ENCODE measurements at regions not wholly inside any gene's neighbourhood (a gene's known extent, or its start where the extent isn't known, plus 50 kb on each side); places are given as distances from the start of the nearest gene placed in this dataset.

DNA sequence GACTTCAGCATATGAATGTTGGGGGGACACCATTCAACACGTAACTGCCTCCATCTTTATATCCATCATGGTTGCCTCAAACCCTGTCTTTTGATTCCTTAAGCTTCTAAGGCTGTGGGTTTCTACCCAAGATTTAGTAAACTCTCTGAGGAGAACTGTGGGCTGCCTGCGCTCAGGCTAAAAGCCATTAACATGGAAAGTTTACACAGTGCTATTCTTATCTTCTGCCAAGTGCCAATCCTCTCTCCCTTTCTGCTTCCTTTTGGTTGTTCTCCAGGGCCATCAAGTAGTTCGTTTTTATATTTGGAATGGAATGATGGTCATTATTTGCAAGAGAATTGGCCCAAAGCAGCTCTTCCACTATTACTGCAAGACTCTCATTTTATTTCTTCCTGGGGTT is 97.3 kb upstream of the KLF14 start:
- Mint-ChIP-seq H3K27ac (no peak overlapping the region), H3K9me3 (peaks cover 12% of the 10 kb centered on the region), H3K36me3 (peaks cover 8% of the 10 kb centered on the region), H3K27me3 (peaks cover 8% of the 10 kb centered on the region), H3K4me1 (no peaks in the 10 kb centered on the region), H3K4me3 (no peak overlapping the region)
- DNase-seq (ENCODE audit: low spot score in 2 of 2) (no peak), ATAC-seq (ENCODE audit: low read depth) (no peak)

- no peaks in the 10 kb centered on the region for H3K4me1 Mint-ChIP-seq
- peaks cover 4% of the 10 kb centered on the region for H3K36me3 Mint-ChIP-seq
- peaks cover 7% of the 10 kb centered on the region for H3K27me3 Mint-ChIP-seq
- H3K4me3 Mint-ChIP-seq, result no peak overlapping the region
- peak in 1 of 2 donors; percentile 13 for DNase-seq (ENCODE audit: low spot score in 2 of 2)
- peaks cover 7% of the 10 kb centered on the region for H3K9me3 Mint-ChIP-seq
- H3K27ac Mint-ChIP-seq, result no peak overlapping the region
- ATAC-seq (ENCODE audit: low read depth), result no peak
Measured at GRCh38 chr7:130831817-130832481, 97.9 kb upstream of the KLF14 start.

- Mint-ChIP-seq H3K9me3 (no peaks in the 10 kb centered on the region), H3K4me3 (no peak overlapping the region), H3K27me3 (peaks cover 10% of the 10 kb centered on the region), H3K4me1 (peaks cover 13% of the 10 kb centered on the region), H3K36me3 (no peaks in the 10 kb centered on the region), H3K27ac (no peak overlapping the region)
- ATAC-seq (ENCODE audit: low read depth), result no peak
- DNase-seq (ENCODE audit: low spot score in 2 of 2), result no peak
Measured at GRCh38 chr7:130838738-130839137, 104.7 kb upstream of the KLF14 start.

- Mint-ChIP-seq H3K9me3 (no peaks in the 10 kb centered on the region), H3K27ac (no peak overlapping the region), H3K4me1 (peaks cover 13% of the 10 kb centered on the region), H3K36me3 (no peaks in the 10 kb centered on the region), H3K4me3 (no peak overlapping the region), H3K27me3 (peaks cover 6% of the 10 kb centered on the region)
- no peak for ATAC-seq (ENCODE audit: low read depth)
- no peak for DNase-seq (ENCODE audit: low spot score in 2 of 2)
Measured at GRCh38 chr7:130840599-130840998, 106.6 kb upstream of the KLF14 start.

- peak; percentile 90 for ATAC-seq (ENCODE audit: low read depth)
- H3K4me3 Mint-ChIP-seq, result peak overlapping the region; percentile 64
Measured at GRCh38 chr7:130841416-130841815, 107.4 kb upstream of the KLF14 start.

GRCh38 chr7:130843703-130844102 is 109.7 kb upstream of the KLF14 start:
- no peak for DNase-seq (ENCODE audit: low spot score in 2 of 2)
- no peak overlapping the region for H3K27ac Mint-ChIP-seq
- H3K4me3 Mint-ChIP-seq, result no peak overlapping the region
- no peaks in the 10 kb centered on the region for H3K9me3 Mint-ChIP-seq
- peaks cover 6% of the 10 kb centered on the region for H3K27me3 Mint-ChIP-seq
- ATAC-seq (ENCODE audit: low read depth), result no peak
- H3K36me3 Mint-ChIP-seq, result no peaks in the 10 kb centered on the region
- H3K4me1 Mint-ChIP-seq, result peaks cover 13% of the 10 kb centered on the region

More at GRCh38 chr7:130841416-130841815, 107.4 kb upstream of the KLF14 start:
- DNase-seq (ENCODE audit: low spot score in 2 of 2), result peak in 1 of 2 donors; percentile 10
- H3K27ac Mint-ChIP-seq, result peak overlapping the region; percentile 10
- H3K27me3 Mint-ChIP-seq, result peaks cover 6% of the 10 kb centered on the region
- H3K9me3 Mint-ChIP-seq, result no peaks in the 10 kb centered on the region
- peaks cover 13% of the 10 kb centered on the region for H3K4me1 Mint-ChIP-seq
- no peaks in the 10 kb centered on the region for H3K36me3 Mint-ChIP-seq

- Mint-ChIP-seq H3K36me3 (no peaks in the 10 kb centered on the region), H3K4me1 (peaks cover 13% of the 10 kb centered on the region), H3K9me3 (no peaks in the 10 kb centered on the region), H3K27ac (no peak overlapping the region), H3K27me3 (peaks cover 6% of the 10 kb centered on the region), H3K4me3 (no peak overlapping the region)
- no peak for ATAC-seq (ENCODE audit: low read depth)
- no peak for DNase-seq (ENCODE audit: low spot score in 2 of 2)
Measured at GRCh38 chr7:130844811-130845580, 111.0 kb upstream of the KLF14 start.

DNA sequence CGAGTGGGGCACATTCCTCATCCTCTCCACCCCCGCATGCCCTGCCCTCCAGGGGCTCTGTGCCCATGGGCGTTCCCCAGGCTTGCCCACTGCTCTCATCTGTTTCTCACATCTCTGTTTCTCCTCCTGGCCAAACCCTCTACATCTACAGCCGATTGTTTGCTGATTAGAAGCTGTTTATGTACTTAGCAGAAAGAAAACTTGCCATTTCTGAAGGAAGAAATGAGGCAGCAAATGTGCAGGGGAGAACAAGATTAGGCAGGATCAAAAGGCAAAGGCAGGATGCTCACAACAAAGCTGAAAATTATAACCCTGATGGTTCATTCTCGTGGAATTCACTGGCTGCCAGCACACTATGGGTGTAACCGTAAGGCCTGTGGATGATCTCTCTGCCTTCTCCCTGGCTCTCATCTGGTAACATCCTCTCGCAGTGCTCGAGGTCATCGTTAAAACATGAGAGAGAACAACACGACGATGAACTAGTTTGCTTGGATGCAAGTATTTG is 111.6 kb upstream of the KLF14 start:
- Mint-ChIP-seq H3K36me3 (no peaks in the 10 kb centered on the region), H3K9me3 (no peaks in the 10 kb centered on the region), H3K4me1 (peaks cover 10% of the 10 kb centered on the region), H3K27ac (no peak overlapping the region), H3K4me3 (no peak overlapping the region), H3K27me3 (peaks cover under 1% of the 10 kb centered on the region)
- no peak for DNase-seq (ENCODE audit: low spot score in 2 of 2)
- ATAC-seq (ENCODE audit: low read depth), result no peak

DNA sequence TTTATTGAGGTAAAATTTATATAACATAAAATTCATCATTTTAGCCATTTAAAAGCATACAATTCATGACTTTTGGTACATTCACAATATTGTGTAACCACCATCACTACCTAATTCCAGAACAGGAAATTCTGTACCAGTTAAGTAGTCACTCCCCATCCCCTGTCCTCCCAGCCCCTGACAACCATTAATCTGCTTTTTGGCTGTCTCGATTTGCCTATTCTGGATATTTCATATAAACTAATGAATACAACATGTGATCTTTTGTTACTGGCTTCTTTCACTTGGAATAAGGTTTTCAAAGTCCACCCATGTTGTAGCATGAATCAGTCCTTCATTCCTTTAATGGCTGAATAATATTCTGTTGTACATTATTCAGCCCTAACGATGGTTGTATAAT is 115.6 kb upstream of the KLF14 start:
- H3K4me1 Mint-ChIP-seq, result no peaks in the 10 kb centered on the region
- peaks cover 3% of the 10 kb centered on the region for H3K9me3 Mint-ChIP-seq
- ATAC-seq (ENCODE audit: low read depth), result no peak

GRCh38 chr7:130850956-130851355 is 116.9 kb upstream of the KLF14 start:
- ATAC-seq (ENCODE audit: low read depth) (no peak), DNase-seq (ENCODE audit: low spot score in 2 of 2) (no peak)
- Mint-ChIP-seq H3K4me3 (no peak overlapping the region), H3K27ac (no peak overlapping the region), H3K27me3 (no peaks in the 10 kb centered on the region), H3K4me1 (no peaks in the 10 kb centered on the region), H3K36me3 (peaks cover 20% of the 10 kb centered on the region), H3K9me3 (peaks cover 3% of the 10 kb centered on the region)

More for the DNA sequence above, 115.6 kb upstream of the KLF14 start:
- H3K27me3 Mint-ChIP-seq, result no peaks in the 10 kb centered on the region
- H3K36me3 Mint-ChIP-seq, result peaks cover 11% of the 10 kb centered on the region
- no peak overlapping the region for H3K4me3 Mint-ChIP-seq
- H3K27ac Mint-ChIP-seq, result no peak overlapping the region
- no peak for DNase-seq (ENCODE audit: low spot score in 2 of 2)

DNA sequence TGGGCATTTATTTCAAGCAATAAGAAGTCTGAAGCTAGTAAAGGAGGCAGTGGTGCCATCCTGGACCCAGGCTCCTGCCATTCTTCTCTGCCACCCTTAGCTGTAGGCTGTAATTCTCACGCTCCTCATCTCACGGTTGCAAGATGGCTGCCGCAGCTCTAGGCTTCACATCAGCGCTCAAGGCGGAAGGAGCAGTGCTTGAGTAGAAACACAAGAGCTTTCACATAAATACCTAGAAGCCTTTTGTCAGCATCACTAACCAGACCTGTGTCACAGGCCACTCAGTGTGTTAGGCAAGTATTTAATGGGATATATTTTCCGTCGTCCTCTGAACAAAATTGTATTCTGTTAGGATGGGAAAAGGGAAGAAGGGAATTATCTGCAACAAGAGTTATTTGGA is 118.9 kb upstream of the KLF14 start:
- Mint-ChIP-seq H3K27me3 (no peaks in the 10 kb centered on the region), H3K4me1 (no peaks in the 10 kb centered on the region), H3K9me3 (peaks cover 10% of the 10 kb centered on the region), H3K36me3 (peaks cover 35% of the 10 kb centered on the region), H3K4me3 (no peak overlapping the region), H3K27ac (no peak overlapping the region)
- no peak for ATAC-seq (ENCODE audit: low read depth)
- DNase-seq (ENCODE audit: low spot score in 2 of 2), result no peak

- H3K4me3 Mint-ChIP-seq, result no peak overlapping the region
- peaks cover 15% of the 10 kb centered on the region for H3K9me3 Mint-ChIP-seq
- H3K27ac Mint-ChIP-seq, result no peak overlapping the region
- ATAC-seq (ENCODE audit: low read depth), result no peak
- no peak for DNase-seq (ENCODE audit: low spot score in 2 of 2)
- H3K4me1 Mint-ChIP-seq, result no peaks in the 10 kb centered on the region
- H3K27me3 Mint-ChIP-seq, result no peaks in the 10 kb centered on the region
- H3K36me3 Mint-ChIP-seq, result peaks cover 42% of the 10 kb centered on the region
Measured at GRCh38 chr7:130853503-130854279, 119.7 kb upstream of the KLF14 start.

DNA sequence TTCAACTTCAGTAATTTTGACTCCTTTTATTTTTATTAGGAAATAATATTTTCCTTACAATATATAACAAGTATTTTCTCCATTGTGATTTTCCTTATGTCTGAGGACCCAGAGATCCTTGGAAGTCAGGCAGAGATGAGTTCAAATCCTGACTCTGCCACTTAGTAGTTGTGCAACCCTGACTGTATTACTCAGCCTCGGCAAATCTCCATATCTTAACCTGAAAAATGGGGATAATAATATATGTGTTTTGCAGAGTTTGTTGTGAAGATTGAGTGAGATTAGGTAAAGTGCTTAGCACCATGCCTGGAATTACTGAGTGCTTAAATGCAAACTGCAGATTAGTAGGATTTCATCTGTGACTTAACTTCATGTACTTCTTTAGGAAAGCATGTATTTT is 120.5 kb upstream of the KLF14 start:
- Mint-ChIP-seq H3K36me3 (peaks cover 49% of the 10 kb centered on the region), H3K9me3 (peaks cover 22% of the 10 kb centered on the region), H3K27ac (no peak overlapping the region), H3K4me1 (no peaks in the 10 kb centered on the region), H3K4me3 (no peak overlapping the region), H3K27me3 (no peaks in the 10 kb centered on the region)
- ATAC-seq (ENCODE audit: low read depth), result no peak
- DNase-seq (ENCODE audit: low spot score in 2 of 2), result no peak

DNA sequence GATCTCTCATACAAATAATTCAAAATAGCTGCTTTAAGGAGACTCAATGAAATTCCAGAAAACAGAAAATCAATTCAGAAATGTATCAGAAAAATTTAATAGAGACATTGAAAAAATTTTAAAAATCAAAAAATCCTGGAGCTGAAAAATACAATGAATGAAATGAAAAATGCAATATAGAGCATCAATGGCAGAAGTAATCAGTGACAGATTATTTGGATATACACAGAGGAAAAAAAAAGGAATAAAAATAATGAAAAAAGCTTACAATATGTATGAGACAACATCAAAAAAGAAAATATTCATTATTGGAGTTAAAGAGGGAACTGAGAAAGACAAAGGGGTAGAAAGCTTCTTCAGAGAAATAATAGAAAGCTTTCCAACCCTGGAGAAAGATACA is 122.9 kb upstream of the KLF14 start:
- DNase-seq (ENCODE audit: low spot score in 2 of 2) (no peak), ATAC-seq (ENCODE audit: low read depth) (no peak)
- Mint-ChIP-seq H3K27ac (no peak overlapping the region), H3K9me3 (peaks cover 27% of the 10 kb centered on the region), H3K4me3 (no peak overlapping the region), H3K4me1 (no peaks in the 10 kb centered on the region), H3K36me3 (peaks cover 70% of the 10 kb centered on the region), H3K27me3 (no peaks in the 10 kb centered on the region)

Data from memory B cell (primary cell).